ENCODE measurements at regions not wholly inside any gene's neighbourhood (a gene's known extent, or its start where the extent isn't known, plus 50 kb on each side); places are given as distances from the start of the nearest gene placed in this dataset.

- TF ChIP-seq CTCF (tag by site-specific recombination; IDR thresholded peaks at IDR 0.05) (no peak), ZNF529 (tag by site-specific recombination; IDR thresholded peaks at IDR 0.05; ENCODE audit: insufficient replicate concordance) (no peak), ZNF660 (tag by site-specific recombination; IDR thresholded peaks at IDR 0.05) (no peak), ZNF184 (tag by site-specific recombination; IDR thresholded peaks at IDR 0.05) (no peak), YY1 (tag by site-specific recombination; IDR thresholded peaks at IDR 0.05) (no peak), ZNF148 (tag by site-specific recombination; IDR thresholded peaks at IDR 0.05; ENCODE audit: borderline replicate concordance) (no peak)
These were observed 438.6 kb downstream of the TXNL1 start for GRCh38 chr18:56199580-56200330.
